Ammon's horn (tissue), 1 donor: ENCODE measurements at regions not wholly inside any gene's neighbourhood (a gene's known extent, or its start where the extent isn't known, plus 50 kb on each side); places are given as distances from the start of the nearest gene placed in this dataset.

Experiments used
- DNase-seq: peaks from one replicate; pipeline ENCODE4 v3.0.0-alpha.2; 2016; ENCODE audit warnings: low spot score

DNA sequence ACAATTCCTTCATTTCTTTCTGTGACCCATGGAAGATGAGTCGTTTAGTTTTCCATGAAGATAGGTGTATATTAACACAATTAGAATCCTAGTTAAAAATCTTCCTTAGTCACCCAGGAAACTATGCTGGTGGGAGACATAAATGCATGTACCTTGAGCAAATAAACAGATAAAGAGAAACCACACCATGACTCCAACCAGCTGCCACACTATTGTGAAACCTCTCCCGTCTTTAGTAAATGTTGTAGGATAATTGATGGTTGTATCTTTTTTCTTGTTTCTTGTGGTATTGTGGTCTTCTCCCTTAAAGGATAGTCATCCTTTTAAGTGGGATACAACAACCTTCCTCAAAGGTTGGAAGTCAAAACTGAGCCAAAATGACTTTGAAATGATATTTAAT lies 103.8 kb upstream of the LEF1 start:
- DNase-seq = no peak

- DNase-seq = no peak
These were observed 103.3 kb upstream of the LEF1 start for GRCh38 chr4:108272046-108272445.

- DNase-seq = no peak
These were observed 102.0 kb upstream of the LEF1 start for GRCh38 chr4:108270466-108271450.

DNA sequence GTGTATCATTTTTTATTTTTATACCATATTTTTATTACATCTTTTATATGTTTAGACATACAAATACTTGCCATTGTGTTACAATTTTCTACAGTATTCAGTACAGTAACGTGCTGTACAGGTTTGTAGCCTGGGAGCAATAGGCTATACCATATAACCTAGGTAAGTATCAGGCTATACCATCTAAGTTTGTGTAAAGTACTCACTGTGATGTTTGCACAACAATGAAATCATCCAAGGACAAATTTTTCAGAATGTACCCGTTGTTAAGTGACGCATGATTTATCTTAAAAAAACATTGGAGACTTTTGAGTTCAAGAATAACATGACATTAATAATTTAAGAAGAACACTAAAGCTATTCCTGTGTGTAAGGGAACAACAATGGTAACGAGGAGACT lies 96.0 kb upstream of the LEF1 start:
- DNase-seq = no peak

DNA sequence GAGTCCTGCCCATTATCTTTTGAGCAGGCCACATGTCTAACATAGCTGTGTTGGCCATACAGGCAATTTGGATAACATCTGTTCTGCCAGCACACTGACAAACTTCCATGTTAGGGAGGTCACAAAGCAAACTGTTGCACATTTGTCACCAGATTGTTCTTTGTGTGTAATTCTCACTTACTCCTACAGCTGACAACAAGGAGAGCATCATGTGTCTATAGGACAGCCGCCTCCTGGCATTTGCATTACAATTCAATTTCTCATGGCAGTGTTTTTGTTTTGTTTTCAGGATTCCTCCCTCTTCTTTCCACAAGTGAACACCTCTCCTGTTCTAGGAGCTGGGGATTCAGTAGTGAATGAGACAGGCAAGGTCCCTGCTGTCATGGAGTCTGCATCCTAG lies 94.3 kb upstream of the LEF1 start:
- DNase-seq = no peak

- DNase-seq = no peak
These were observed 92.3 kb upstream of the LEF1 start for GRCh38 chr4:108261026-108261425.

DNA sequence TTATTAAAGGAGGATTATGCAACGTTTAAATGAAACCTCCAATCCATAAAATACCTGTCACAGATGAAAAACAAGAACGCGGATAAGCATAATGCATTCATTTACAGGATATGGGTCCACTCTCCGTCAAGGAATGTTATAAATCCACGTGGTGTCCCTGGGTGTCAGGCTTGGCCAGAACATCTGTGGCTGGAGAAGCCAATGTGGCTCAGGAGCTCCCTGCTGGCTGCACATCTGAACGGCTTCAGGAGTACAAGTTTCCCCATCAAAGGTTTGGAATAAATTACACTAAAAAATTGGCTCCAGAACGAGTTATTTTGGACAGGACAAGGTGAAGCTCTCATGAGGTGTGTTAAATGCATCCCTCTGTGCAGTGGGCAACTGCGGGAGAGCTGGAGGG lies 87.8 kb upstream of the LEF1 start:
- DNase-seq = no peak

DNA sequence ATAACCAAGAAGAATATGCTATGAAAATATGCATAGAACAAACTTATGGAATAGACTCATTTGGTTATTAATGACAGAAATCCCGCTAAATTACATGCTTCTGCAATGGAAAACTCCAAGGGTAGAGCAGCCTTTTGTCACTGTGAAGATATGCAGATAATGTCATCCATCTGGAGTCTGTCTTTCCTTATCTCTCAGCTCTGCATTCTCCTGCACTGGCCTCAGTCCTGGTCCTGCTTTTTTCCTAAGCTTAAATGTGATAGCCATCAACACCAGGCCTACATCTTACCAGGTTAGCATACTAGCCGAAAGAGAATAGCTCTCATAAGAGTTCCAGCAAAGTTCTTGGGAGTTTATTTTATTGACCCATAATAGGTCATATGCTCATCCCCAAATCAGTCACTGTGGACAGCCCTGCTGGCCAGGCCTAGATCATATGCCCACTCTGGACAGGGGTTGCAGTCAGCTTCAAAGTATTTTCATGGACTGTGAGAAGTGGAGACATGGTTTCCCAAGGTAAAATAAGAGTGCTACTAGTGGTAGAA lies 86.5 kb upstream of the LEF1 start:
- DNase-seq = no peak

DNA sequence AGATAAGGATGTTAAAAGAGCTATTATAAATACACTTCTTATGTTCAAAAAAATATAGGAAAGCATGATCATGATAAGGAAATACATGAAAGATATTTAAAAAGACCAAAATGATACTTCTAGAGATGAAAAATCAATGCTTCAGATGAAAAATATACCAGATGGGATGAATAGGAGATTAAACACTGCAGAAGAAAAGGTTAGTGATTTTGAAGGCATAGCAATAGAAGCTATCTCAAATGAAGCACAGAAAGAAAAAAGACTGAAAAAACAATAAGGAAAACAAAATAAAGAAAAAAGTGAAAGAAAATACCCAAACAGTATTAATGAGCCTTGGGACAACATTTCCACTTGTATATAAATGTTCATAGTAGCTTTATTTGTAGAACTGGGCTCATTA lies 80.7 kb upstream of the LEF1 start:
- no peak for DNase-seq

DNA sequence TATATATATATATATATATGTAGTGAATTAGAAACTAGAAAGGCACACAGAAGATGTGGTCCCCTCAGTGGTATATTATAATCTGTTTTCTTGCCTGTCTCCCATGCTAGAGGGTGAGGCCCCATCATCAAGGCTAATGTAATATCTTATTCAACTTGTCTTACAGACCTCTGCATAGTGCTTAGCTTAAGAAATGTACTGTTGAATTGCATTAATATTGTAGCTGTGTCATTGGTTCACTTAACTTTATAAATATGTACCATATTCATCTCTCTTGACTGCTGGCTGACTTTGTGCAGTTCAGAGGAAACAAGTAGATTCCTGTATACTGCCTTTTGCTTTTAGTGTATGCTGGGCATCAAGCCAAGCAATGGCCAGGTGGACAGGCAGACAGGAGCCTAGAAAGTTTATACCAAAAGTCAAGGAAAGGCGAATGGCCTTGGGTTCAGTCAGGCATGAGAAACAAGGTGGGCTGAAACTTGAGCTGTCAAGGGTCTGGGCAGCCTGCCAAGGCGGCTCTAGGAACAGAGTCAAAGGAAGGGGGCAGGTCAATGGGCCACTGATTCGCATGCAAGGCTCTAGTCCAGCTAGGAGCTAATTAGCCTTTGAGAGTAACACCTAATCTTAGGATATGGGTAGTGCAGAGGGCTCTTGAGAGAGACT lies 78.8 kb upstream of the LEF1 start:
- no peak for DNase-seq

- no peak for DNase-seq
These were observed 75.9 kb upstream of the LEF1 start for GRCh38 chr4:108244606-108245005.

DNA sequence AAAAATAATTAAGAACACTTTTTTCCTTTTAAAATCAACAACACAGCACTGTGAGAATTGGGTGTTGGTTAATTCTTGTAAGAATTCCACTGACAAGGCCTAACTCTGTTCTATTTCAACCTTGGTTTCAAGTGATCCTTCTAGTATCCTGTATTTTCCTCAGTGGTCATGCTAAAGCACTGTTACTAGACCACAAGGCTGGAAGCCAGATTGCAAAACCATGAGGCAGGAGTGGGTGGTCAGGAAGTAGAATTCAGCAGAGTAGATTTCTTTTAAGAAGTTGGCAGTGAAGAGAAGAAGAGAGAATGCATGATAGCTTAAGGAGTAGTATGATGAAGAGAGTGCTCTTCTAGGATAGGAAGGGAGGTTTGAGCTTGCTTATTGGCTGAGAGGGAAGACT lies 71.6 kb upstream of the LEF1 start:
- no peak for DNase-seq

- DNase-seq = no peak
These were observed 69.0 kb upstream of the LEF1 start for GRCh38 chr4:108237693-108238092.

GRCh38 chr4:108236264-108236663 lies 67.5 kb upstream of the LEF1 start:
- no peak for DNase-seq

DNA sequence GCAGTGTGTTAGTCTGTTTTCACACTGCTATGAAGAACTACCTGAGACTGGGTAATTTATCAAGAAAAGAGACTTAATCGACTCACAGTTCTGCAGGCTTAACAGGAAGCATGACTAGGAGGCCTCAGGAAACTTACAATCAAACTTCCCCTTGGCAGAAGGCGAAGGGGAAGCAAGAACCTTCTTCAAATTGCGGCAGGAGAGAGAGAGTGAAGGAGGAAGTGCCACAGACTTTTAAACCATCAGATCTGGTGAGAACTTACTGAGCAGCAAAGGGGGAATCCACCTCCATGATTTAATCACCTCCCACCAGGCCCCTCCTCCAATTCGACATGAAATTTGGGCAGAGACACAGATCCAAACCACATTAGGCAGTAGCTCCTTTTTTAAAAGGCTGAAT lies 59.2 kb upstream of the LEF1 start:
- no peak for DNase-seq

DNA sequence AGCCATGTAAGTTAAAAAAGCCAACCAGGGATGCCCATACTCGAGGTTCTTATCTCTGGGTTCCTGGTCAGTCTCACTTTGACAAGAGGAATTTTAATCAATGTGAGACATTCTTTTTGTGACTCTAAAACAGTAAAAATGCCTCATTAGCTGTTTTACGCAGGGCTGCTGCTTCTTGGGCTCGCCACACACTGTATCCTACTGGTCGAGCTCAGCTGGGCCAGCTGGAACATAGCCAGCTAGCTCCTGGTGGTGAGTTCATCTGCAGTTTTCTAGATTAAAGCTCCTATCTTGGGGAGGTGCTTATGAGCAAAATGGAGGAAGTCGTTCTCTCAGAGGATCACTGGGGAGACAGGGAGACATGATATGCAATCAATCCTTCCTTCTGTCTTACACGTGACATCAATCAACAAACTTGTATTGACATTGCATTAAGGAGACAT lies 55.9 kb upstream of the LEF1 start:
- no peak for DNase-seq

- no peak for DNase-seq
These were observed 54.6 kb upstream of the LEF1 start for GRCh38 chr4:108223313-108223712.

DNA sequence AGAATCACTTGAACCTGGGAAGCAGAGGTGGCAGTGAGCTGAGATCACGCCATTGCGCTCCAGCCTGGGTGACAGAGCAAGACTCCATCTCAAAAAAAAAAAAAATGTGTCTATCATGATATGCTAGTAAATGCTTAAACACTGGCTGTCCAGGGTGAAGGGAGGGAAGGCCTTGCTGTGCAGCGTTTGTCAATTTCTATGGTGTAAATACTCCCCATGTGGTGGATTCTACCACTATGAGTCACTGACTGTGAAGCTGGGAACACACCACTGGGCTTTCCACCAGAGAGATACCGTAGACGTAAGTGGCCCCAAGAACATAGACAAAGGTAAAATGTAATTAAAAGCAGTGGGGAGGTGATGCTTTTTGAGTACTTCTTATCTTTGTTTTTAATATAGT lies 51.3 kb upstream of the LEF1 start:
- no peak for DNase-seq
